HepG2 (cell line): ENCODE measurements at regions not wholly inside any gene's neighbourhood (a gene's known extent, or its start where the extent isn't known, plus 50 kb on each side); places are given as distances from the start of the nearest gene placed in this dataset.
A peak's percentile ranks its signal among the peaks of the same experiment; 100 is the strongest.

Experiments used
- BHLHE40 ChIP-seq: IDR thresholded peaks from 2 replicates; pipeline ENCODE4 v1.6.1; 2011; ENCODE audit warnings: low read length, improper control_type of control experiment
- CEBPB ChIP-seq: IDR thresholded peaks from 2 replicates; pipeline ENCODE4 v1.6.1; 2011; ENCODE audit warnings: low read depth, low read length, improper control_type of control experiment, borderline replicate concordance
- CREB1 ChIP-seq, 2 experiments: fragments of 450-650 bp in 1 of 2; IDR thresholded peaks; 2 replicates each; pipeline ENCODE4 v1.6.1; 2016 to 2017; ENCODE audit warnings: control low read depth in 1 of 2, mild to moderate bottlenecking in 1 of 2, missing compliant biosample characterization in 1 of 2, missing genetic modification characterization in 1 of 2
- CREB3 ChIP-seq: sonication (generic); formaldehyde crosslinking; IDR thresholded peaks from 2 replicates; pipeline ENCODE4 v1.5.0; 2020; ENCODE audit warnings: missing genetic modification reagents
- ERF ChIP-seq: IDR thresholded peaks from 2 replicates; pipeline ENCODE4 v1.6.1; 2018; ENCODE audit warnings: missing biosample characterization, missing genetic modification reagents
- FOSL2 ChIP-seq: sonication (generic); formaldehyde crosslinking; IDR thresholded peaks from 2 replicates; pipeline ENCODE4 v1.4.0; 2020; ENCODE audit warnings: missing genetic modification reagents
- FOXK1 ChIP-seq: sonication (generic); formaldehyde crosslinking; IDR thresholded peaks from 2 replicates; pipeline ENCODE4 v1.4.0; 2020; ENCODE audit warnings: low read depth, missing genetic modification reagents, borderline replicate concordance
- GATAD1 ChIP-seq: IDR thresholded peaks from 2 replicates; pipeline ENCODE4 v1.6.1; 2016; ENCODE audit warnings: missing genetic modification reagents, missing compliant biosample characterization
- HNRNPLL ChIP-seq: fragments of 200-400 bp; formaldehyde crosslinking; IDR thresholded peaks from 2 replicates; pipeline ENCODE4 v1.6.1; 2017; ENCODE audit warnings: mild to moderate bottlenecking, low read depth, low read length; ENCODE audit not compliant: poor library complexity, severe bottlenecking
- HOXA3 ChIP-seq: sonication (generic); formaldehyde crosslinking; IDR thresholded peaks from 2 replicates; pipeline ENCODE4 v1.5.0; 2020; ENCODE audit warnings: missing genetic modification reagents
- MATR3 ChIP-seq: sonication (generic); formaldehyde crosslinking; IDR thresholded peaks from 2 replicates; pipeline ENCODE4 v1.4.0; 2020; ENCODE audit warnings: missing genetic modification reagents
- NONO ChIP-seq, 2 experiments: fragments of 450-650 bp in 1 of 2; sonication (generic) in 1 of 2; formaldehyde crosslinking in 1 of 2; IDR thresholded peaks in 1 of 2; conservative IDR thresholded peaks in 1 of 2; 2 replicates each; pipeline versions ENCODE4 v1.6.1 to v1.8.0; 2017 to 2022; ENCODE audit warnings: mild to moderate bottlenecking in 1 of 2, missing genetic modification reagents in 1 of 2, moderate library complexity in 1 of 2
- PAWR ChIP-seq: sonication (generic); formaldehyde crosslinking; IDR thresholded peaks from 2 replicates; pipeline ENCODE4 v1.4.0; 2020; ENCODE audit warnings: missing genetic modification reagents, mild to moderate bottlenecking, borderline replicate concordance
- SMARCE1 ChIP-seq: fragments of 450-650 bp; IDR thresholded peaks from 2 replicates; pipeline ENCODE4 v1.6.1; 2017; ENCODE audit warnings: borderline replicate concordance
- TARDBP ChIP-seq: sonication (generic); formaldehyde crosslinking; IDR thresholded peaks from 2 replicates; pipeline ENCODE4 v1.8.0; 2022; ENCODE audit warnings: mild to moderate bottlenecking, missing genetic modification reagents
- TOPORS ChIP-seq: sonication (generic); formaldehyde crosslinking; IDR thresholded peaks from 2 replicates; pipeline ENCODE4 v1.8.0; 2023; ENCODE audit warnings: mild to moderate bottlenecking, missing genetic modification reagents
- TSC22D2 ChIP-seq: sonication (generic); formaldehyde crosslinking; IDR thresholded peaks from 2 replicates; pipeline ENCODE4 v1.5.1; 2020; ENCODE audit warnings: missing genetic modification reagents, mild to moderate bottlenecking, borderline replicate concordance
- ZFP37 ChIP-seq: sonication (generic); formaldehyde crosslinking; IDR thresholded peaks from 2 replicates; pipeline ENCODE4 v1.4.0; 2020; ENCODE audit warnings: missing genetic modification reagents, borderline replicate concordance
- ZNF432 ChIP-seq: sonication (generic); formaldehyde crosslinking; IDR thresholded peaks from 2 replicates; pipeline ENCODE4 v1.5.0; 2020; ENCODE audit warnings: missing genetic modification reagents, mild to moderate bottlenecking, borderline replicate concordance
- ZNF451 ChIP-seq: sonication (generic); formaldehyde crosslinking; IDR thresholded peaks from 2 replicates; pipeline ENCODE4 v1.5.0; 2020; ENCODE audit warnings: mild to moderate bottlenecking, missing genetic modification reagents
- ZNF552 ChIP-seq: sonication (generic); formaldehyde crosslinking; IDR thresholded peaks from 2 replicates; pipeline ENCODE4 v1.9.0; 2022; ENCODE audit warnings: missing genetic modification reagents, mild to moderate bottlenecking, borderline replicate concordance
- ZNF615 ChIP-seq: sonication (generic); formaldehyde crosslinking; IDR thresholded peaks from 2 replicates; pipeline ENCODE4 v1.5.0; 2020; ENCODE audit warnings: mild to moderate bottlenecking, missing genetic modification reagents, borderline replicate concordance
- TF ChIP-seq, protein P1 (sequence below): sonication (generic); formaldehyde crosslinking; IDR thresholded peaks from 2 replicates; pipeline ENCODE4 v1.4.0; 2020; ENCODE audit warnings: mild to moderate bottlenecking, missing genetic modification reagents
- TF ChIP-seq, protein P2 (sequence below): sonication (generic); formaldehyde crosslinking; IDR thresholded peaks from 2 replicates; pipeline ENCODE4 v1.8.0; 2022; ENCODE audit warnings: mild to moderate bottlenecking, missing genetic modification reagents
- TF ChIP-seq, protein P3 (sequence below): sonication (generic); formaldehyde crosslinking; IDR thresholded peaks from 2 replicates; pipeline ENCODE4 v1.4.0; 2020; ENCODE audit warnings: mild to moderate bottlenecking, missing genetic modification reagents, borderline replicate concordance

DNA sequence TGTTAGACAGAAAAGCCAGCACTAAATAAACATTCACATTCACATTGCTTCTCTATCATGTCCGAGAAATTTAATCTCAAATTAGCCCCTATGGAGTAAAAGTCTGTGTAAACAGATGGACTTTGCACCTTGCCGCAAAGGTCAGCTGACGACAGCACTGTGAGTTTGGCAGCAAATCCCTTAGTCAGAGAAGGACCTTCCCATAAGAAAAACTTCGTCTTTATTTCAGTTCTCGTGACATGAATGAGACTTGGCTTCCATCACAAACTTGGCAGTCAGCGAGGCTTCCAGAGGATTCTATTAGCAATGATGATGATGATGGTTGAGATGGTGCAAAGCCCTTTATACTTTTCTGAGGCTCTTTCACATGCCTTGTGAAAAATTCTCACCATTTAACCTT is 133.7 kb upstream of the IFNGR1 start (continued):
- TF ChIP-seq NONO (IDR thresholded peaks at IDR 0.05) (no peak), NONO (CRISPR knock-in tag; conservative IDR thresholded peaks at IDR 0.05) (no peak), FOXK1 (CRISPR knock-in tag) (peak; percentile 80), TSC22D2 (CRISPR knock-in tag) (no peak), ZNF451 (no peak), CEBPB (peak; percentile 37; the same call in 1 of the 2 replicates), GATAD1 (CRISPR knock-in tag) (no peak), ZNF552 (CRISPR knock-in tag) (no peak), ZNF615 (CRISPR knock-in tag) (no peak), CREB1 (IDR thresholded peaks at IDR 0.05) (peak; percentile 57), CREB1 (CRISPR knock-in tag; IDR thresholded peaks at IDR 0.05) (peak; percentile 69; the same call in 1 of the 2 replicates), FOSL2 (peak; percentile 79), HNRNPLL (no peak), SMARCE1 (no peak), PAWR (CRISPR knock-in tag) (no peak), ZFP37 (CRISPR knock-in tag) (no peak), CREB3 (CRISPR knock-in tag) (no peak), MATR3 (CRISPR knock-in tag) (no peak), TARDBP (peak; percentile 54; the same call in 1 of the 2 replicates), ERF (CRISPR knock-in tag) (peak; percentile 37; the same call in 1 of the 2 replicates), HOXA3 (peak; percentile 73), ZNF432 (CRISPR knock-in tag) (no peak), BHLHE40 (0 out of 2 replicates have a peak, but pooled peaks have one; percentile 15), TOPORS (no peak)
- TF ChIP-seq, protein P1, sequence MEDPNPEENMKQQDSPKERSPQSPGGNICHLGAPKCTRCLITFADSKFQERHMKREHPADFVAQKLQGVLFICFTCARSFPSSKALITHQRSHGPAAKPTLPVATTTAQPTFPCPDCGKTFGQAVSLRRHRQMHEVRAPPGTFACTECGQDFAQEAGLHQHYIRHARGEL = no peak
- TF ChIP-seq, protein P2, sequence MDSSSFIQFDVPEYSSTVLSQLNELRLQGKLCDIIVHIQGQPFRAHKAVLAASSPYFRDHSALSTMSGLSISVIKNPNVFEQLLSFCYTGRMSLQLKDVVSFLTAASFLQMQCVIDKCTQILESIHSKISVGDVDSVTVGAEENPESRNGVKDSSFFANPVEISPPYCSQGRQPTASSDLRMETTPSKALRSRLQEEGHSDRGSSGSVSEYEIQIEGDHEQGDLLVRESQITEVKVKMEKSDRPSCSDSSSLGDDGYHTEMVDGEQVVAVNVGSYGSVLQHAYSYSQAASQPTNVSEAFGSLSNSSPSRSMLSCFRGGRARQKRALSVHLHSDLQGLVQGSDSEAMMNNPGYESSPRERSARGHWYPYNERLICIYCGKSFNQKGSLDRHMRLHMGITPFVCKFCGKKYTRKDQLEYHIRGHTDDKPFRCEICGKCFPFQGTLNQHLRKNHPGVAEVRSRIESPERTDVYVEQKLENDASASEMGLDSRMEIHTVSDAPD (CRISPR knock-in tag) = no peak
- TF ChIP-seq, protein P3, sequence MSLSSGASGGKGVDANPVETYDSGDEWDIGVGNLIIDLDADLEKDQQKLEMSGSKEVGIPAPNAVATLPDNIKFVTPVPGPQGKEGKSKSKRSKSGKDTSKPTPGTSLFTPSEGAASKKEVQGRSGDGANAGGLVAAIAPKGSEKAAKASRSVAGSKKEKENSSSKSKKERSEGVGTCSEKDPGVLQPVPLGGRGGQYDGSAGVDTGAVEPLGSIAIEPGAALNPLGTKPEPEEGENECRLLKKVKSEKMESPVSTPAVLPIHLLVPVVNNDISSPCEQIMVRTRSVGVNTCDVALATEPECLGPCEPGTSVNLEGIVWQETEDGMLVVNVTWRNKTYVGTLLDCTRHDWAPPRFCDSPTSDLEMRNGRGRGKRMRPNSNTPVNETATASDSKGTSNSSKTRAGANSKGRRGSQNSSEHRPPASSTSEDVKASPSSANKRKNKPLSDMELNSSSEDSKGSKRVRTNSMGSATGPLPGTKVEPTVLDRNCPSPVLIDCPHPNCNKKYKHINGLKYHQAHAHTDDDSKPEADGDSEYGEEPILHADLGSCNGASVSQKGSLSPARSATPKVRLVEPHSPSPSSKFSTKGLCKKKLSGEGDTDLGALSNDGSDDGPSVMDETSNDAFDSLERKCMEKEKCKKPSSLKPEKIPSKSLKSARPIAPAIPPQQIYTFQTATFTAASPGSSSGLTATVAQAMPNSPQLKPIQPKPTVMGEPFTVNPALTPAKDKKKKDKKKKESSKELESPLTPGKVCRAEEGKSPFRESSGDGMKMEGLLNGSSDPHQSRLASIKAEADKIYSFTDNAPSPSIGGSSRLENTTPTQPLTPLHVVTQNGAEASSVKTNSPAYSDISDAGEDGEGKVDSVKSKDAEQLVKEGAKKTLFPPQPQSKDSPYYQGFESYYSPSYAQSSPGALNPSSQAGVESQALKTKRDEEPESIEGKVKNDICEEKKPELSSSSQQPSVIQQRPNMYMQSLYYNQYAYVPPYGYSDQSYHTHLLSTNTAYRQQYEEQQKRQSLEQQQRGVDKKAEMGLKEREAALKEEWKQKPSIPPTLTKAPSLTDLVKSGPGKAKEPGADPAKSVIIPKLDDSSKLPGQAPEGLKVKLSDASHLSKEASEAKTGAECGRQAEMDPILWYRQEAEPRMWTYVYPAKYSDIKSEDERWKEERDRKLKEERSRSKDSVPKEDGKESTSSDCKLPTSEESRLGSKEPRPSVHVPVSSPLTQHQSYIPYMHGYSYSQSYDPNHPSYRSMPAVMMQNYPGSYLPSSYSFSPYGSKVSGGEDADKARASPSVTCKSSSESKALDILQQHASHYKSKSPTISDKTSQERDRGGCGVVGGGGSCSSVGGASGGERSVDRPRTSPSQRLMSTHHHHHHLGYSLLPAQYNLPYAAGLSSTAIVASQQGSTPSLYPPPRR (CRISPR knock-in tag) = no peak
